Ovary (tissue), 3 donors: ENCODE measurements at regions not wholly inside any gene's neighbourhood (a gene's known extent, or its start where the extent isn't known, plus 50 kb on each side); places are given as distances from the start of the nearest gene placed in this dataset.

Source experiments
- POLR2A ChIP-seq: fragments of 450-650 bp; IDR thresholded peaks from one replicate; pipeline ENCODE4 v1.6.1; 2017; ENCODE audit warnings: antibody characterized with exemption, mild to moderate bottlenecking, moderate library complexity
- TF ChIP-seq, protein P1 (sequence below), 3 donors: fragments of 450-650 bp in 2 of 3; fragments of 200-600 bp in 1 of 3; IDR thresholded peaks; one replicate each; pipeline versions ENCODE4 v1.5.1 to v1.8.0; 2016 to 2022; ENCODE audit warnings: antibody characterized with exemption in 3 of 3, mild to moderate bottlenecking in 1 of 3
- donor health status: DM: no; HTN: no; CAD: no.

DNA sequence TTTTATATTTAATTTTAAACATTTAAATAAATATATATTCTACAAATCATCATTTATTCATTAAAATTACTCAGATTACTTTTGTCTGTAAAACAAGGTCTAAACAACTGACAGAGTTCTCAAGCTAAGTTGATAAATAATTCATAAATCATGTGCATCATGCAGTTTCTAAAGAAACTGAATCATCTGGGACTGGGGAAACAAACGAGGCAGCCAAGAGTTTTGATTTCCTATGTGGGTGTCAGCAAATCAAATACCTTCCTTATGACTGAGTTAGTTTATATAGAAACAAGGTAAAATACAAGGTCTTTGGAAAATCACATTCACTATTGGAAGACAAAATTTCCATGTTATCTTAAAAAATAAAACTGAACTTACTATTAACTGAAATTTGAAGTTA, 149.9 kb upstream of the BEND6 start:
- TF ChIP-seq, protein P1, sequence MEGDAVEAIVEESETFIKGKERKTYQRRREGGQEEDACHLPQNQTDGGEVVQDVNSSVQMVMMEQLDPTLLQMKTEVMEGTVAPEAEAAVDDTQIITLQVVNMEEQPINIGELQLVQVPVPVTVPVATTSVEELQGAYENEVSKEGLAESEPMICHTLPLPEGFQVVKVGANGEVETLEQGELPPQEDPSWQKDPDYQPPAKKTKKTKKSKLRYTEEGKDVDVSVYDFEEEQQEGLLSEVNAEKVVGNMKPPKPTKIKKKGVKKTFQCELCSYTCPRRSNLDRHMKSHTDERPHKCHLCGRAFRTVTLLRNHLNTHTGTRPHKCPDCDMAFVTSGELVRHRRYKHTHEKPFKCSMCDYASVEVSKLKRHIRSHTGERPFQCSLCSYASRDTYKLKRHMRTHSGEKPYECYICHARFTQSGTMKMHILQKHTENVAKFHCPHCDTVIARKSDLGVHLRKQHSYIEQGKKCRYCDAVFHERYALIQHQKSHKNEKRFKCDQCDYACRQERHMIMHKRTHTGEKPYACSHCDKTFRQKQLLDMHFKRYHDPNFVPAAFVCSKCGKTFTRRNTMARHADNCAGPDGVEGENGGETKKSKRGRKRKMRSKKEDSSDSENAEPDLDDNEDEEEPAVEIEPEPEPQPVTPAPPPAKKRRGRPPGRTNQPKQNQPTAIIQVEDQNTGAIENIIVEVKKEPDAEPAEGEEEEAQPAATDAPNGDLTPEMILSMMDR (IDR thresholded peaks at IDR 0.05), result no peak
- TF ChIP-seq POLR2A, result no peak
